IPS-NIHi7 (cell line): ENCODE measurements at regions not wholly inside any gene's neighbourhood (a gene's known extent, or its start where the extent isn't known, plus 50 kb on each side); places are given as distances from the start of the nearest gene placed in this dataset.

Experiments used
- DNase-seq: peaks from one replicate; pipeline ENCODE4 v3.0.0; 2012; ENCODE audit warnings: mixed read lengths; ENCODE audit errors: extremely low spot score

DNA sequence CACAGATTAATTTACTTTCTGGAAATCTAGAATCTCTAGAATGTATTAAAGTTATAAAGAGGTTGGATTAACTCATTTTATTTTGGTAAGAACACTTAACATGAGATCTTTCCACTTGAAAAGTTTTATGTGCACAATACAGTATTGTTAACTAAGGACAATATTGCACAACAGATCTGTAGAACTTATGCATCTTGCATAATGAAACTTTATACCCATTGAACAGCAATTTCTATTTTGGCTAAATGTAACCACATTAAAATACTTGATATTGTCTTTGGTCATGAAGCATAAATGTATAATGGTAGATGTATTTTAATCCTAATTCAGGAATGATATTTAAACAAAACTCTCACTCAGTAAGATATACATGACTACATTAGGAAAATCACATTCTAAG lies 203.8 kb downstream of the SNX19 start:
- no peak for DNase-seq

DNA sequence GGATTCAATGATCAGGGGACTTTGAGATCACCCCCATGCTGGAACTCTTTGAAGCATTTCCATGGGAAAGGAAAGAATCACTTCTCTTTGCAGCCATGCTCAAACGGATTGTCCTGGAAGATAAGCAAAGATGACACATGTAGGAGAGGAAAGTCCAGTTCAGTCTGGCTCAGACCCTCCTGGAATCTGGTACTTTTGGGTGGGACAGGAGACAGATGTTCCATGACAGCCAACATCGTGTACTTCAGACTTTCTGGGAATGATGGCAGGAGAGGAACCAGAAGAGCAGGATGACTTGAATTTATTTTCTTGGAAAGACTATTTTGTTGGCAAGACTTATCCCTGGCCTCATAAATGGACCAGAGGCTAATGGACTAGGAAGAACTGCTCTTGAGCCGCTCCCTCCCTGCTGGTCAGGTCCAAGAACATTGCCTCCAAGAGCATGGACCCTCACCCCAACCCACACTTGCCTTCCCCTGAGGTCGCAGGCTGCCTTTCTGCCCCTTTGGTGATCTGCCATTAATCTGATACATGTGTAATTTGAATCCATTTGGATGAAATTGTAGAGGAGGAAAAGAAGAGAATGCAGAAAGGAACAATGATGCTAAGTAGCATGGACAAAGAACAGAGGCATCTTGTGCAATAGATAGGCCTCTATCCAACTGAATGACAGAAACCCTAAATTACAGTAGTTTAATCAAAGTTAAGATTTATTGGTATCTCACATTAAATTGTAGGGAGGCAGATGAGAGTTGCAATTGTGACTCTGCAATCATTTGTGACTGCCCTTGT lies 201.0 kb downstream of the SNX19 start:
- no peak for DNase-seq

DNA sequence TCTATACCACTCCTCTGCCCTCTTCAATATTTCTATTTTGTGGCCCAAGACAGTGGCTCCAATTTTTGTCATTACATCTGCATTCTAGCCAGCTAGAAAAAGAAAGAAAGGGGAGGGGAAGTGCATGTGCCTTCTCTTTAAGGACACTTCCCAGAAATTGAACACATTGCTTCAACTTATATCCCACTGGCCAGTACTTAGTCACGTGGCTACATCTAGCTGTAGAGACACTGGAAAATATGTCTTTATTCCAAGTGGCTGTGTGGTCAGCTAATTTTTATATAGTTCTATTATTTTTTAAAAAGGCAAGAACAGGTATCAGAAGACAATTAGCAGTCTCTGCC lies 200.4 kb downstream of the SNX19 start:
- DNase-seq = no peak

DNA sequence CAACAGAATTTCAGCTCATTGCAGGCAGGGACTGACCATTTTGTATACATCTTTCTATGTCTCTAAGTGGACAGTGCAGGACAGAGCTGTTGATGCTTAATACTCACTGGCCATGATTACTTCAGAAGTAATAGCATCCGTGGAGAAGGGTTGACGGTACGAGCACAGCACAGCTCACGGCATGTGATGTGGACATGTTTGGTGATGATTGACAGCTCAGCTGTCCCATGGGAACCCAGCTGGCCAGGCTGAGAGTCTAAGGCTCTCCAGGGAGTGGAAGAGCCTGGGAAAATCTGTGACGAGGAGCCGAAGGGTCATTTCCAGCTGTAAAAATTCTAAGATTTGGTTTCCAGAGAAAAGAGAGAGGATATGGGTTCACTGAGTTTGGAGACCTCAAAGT lies 198.2 kb downstream of the SNX19 start:
- DNase-seq = no peak

DNA sequence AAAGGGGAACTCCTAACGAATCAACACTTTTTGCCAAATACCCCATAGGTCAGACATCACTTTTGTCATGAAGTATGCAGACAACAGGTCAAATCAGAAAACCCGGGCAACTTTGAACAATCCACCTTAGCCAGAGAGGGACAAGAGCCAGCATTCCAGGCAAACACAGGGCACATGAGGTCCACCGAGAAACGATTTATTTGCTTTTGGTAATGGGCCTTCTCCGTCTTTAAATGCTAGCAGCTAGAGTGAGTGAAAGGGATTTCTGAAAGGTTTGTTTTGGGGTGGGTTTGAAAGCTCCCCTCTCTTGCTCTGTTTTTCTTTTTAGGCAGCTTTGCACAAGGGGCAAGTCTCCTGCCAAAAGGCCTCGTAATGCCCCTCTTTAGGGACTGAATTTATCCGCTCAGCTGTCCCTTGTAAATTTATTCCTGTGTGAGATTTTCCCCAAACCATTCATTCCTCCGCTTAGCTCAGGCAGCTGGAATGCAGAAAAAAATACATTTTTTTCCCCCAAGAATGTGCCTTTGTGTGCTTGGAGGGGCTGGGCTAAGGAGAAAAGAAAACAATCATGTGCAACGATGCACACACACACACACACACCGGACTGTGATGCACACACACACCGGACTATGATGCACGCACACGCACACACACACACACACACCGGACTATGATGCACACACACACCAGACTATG lies 196.9 kb downstream of the SNX19 start:
- DNase-seq = no peak

DNA sequence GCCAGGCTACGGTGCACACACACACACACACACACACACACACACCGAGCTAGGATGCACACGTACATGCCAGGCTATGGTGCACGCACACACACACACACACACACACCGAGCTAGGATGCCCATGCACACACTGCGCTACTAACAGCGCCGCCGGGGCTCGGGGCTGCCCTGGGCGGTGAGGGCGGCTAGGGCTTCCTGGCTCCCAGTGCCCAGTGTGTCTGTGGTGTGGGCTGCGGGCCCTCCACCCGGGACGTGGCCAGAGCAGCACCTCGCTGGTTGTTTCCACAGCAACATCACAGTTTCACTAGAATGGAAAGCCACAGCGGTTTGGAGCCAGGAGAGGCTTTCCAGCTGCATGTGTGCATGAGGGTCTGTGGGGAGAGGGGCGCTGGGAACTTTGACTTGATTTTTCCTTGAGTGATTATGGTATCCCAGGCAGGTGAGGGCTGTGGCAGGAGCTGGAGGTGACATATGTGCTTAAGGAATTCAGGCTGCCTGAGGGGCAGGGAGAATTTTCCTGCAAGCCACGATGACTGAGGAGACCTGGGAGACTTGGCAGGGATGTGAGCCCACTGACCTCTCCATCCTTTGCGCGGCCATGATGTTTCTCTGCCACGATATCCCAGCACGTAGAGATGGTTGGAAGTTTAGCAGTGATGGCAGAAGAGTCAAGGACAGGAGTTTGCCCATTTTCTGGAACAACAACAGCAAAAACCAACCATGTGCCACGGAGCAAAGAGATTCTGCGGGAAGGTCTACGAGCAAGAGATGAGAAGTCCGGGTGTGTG lies 195.9 kb downstream of the SNX19 start:
- no peak for DNase-seq

DNA sequence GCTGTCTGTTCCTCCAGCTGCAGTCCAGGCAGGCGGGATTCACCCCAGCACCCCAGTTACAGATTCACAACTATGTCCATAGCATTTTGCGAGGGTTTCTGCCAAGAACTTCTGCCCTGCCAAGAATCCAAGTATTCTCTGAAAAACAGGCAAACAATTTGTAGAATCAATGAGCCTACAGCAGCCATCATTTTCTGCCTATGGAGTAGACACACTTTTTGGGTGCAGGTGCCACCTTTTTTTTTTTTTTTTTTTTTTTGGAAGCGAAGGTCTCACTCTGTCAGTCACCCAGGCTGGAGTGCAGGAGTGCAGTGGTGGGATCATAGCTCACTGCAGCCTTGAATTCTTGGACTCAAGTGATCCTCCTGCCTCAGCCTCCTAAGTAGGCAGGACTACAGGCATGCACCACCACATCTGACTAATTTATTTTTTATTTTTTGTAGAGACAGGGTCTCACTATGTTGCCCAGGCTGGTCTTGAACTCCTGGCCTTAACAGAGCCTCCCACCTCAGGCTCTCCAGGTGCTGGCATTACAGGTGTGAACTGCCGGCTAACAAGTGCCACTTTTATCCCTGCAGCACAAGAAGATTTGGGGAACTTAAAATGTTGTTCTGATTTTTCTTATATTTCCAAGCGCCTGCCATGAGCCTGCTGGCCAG lies 195.1 kb downstream of the SNX19 start:
- DNase-seq = no peak

DNA sequence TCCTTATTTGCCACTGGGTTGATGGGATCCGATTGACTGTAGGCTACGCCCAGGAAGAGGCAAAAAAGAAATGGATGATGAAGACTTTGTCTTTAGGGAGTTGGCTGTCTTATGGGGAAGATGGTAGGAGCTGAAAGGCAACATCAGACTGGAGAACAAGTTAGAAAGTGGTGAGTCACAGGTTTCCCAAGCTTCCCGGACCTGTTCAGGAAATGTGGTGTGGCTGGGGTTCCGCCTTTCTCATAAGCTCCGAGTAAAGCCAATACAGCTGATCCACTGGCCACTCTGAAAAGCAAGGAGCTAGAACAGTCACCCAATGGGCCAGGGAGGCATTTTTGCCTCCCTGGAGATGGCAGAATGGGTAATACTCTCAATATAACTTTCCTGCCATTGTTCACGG lies 194.5 kb downstream of the SNX19 start:
- no peak for DNase-seq

DNA sequence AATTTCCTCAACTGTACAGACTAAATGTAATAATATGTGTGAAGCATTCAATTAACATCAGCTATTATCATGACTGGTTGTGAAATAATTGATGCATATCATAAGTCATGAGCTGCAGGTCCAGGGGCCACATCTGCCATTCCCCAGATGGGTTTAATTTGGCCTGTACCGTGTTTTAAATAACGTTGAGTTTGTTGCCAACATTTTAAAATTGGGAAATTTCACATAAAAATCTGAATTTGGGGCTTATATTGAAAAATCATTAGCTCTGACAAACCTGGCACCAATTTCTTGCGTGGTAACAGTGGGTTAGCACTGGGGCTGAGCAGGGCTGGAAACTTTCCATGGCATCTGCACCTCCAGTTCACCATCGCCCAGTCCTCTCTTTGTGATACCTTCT lies 193.9 kb downstream of the SNX19 start:
- DNase-seq = no peak

DNA sequence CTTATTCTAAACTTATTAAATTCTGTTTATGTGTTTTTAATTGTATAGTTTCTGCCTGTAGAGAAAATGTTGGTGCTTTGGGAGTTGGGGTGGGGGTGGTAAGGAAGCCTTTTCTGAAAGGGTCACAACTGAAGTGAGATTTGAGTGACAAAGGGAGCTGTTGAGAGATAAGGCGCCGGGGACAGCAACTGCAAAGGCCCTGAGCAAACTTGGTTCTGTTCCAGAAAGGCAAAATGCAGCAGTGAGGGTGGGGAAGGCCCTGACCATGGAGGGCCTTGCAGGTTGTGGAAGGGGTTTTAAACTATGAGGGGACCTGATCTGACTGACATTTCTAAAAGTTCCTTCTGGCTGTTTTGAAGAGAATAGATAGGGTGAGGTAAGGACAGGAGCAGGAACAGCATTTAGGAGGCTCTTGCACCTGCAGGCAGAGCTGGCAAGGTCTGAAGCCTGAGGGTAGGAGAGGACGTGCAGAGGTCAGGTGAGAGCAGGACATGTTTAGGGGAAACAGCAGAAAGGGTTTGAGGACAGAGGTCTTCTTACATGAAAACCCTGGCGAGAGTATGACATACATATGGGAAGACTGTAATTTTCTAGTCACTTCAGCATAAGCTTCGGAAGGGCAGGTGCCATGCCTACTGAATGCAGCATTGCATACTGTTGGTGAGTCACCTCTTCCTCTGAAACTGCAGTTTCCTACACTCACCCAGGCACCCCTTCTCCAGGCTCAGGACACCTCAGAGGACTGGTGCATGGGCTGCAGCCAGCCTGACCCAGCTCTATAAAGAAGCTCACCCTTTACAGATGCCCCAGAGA lies 190.7 kb downstream of the SNX19 start:
- DNase-seq = no peak

DNA sequence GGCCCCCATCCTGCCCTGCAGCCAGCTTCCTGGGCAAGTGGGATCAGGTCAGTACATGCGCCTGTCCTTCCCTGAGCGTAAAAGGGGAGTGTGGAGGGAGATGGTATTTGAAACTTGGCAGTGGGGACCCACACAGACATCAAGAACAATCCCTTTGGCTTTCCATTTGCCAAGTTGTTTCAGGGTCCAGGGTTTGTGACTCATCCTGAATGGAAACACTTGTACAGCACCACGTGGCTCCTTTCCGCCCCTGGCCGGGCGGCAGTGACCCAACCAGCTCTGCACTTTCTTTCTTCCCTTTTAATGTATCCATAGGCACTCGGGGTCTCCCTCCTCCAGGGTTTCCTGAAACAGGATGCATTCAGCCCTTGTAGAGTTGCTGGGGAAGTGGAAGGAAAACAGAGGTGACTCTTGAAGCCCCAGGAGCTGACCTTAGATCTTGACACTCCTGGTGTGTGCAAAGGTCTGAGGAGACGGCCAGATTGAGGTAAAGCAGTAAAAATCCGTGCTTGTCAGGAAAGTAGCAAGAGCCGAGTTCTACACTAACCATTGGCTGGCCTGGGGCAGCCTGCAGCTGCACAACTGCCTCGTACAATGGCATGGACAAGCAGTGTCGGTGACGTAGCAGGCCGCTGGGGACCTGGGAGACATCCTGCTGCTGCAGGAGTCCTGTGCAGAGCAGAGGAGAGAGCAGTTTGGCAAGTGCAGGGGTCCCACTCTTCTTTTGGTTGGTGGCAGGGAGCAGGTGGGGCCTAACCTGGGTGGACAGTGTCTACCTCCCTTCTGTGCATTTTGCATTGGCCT lies 189.8 kb downstream of the SNX19 start:
- DNase-seq = no peak

DNA sequence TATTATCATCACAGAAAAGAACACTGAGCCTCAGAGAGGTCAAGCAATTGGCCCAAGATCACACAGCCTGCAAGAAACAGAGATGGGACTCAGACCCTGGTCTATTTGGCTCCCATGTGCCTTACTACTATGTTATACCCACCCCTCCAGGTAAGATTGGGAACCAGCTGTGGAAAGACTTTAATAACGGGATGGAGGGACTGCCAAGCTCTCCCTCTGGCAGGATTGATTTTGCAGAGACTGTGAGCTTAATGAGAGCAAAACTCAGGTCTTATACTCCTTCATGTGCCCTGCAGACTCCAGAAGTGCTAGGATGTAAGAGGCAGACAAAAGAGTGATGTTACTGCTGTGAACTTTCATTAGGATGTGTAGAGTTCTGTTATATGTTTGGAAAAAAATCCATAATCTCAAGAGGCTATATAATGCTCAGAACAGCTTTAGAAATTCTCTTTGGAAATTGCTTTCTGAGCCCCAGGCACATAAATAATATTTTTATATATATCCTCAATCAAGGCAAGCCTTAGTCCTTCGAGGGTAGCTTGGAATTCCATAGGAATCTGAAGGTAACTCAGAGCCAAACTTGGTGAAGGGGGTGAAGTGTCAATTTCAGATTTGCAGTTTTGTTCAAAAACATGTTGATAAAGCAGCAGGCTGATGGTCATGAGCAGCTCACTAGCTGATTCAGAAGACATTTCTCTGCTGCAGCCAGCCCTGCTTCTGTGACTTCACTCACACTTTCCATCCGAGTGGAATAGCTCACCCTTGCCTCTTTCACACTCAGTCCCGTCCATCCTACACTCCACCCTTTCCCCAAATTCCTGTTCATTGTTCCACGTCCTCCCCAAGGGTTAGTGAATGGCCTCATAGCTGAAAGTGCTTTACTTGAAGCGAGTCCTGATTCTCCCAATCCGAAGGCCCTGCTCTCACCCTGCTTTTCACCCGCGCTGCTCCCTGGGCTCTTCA lies 188.8 kb downstream of the SNX19 start:
- DNase-seq = no peak

DNA sequence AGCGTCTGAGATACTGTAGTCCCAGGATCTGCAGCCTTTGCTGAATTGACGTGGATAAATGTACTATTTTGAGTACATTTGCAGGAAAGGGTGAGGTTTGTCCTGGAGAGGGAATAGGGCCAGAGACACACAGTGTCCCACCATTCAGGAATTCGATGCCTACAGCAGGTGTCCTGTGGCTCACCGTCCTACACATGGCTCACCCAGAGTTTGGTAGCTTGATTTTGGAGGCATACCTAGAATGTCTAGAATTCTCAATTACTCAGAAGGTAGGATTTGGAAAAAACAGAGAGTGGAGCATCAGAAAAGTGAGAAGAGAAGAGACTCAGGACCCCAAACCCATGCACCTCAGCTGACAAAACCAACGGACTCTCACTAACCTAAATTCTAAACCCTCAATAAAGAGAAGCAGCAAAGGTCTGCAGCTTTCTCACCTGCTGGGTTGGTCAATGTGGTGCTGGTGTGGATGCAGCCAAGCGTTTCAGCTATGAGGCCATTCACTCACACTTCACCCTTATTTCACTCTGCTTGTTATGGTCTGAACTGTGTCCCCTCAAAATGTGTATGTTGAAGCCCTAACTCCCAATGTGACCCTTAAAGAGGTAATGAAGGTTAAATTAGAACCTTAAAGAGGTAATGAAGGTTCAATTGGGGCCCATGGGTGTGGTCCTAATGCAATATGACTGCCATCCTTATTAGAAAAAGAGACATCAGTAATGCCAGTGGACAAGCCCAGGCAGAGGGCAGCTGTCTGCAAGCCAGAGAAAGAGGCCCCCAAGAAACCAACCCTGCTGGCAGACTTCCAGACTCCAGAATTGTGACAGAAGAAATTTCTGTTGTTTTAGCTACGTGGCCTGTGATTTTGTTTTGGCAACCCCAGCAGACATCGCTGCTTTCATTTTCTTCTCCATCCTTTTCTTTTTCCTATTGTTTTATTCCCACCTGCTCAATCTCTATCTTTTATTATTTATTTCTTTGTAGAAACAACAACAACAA lies 187.8 kb downstream of the SNX19 start:
- DNase-seq = no peak

DNA sequence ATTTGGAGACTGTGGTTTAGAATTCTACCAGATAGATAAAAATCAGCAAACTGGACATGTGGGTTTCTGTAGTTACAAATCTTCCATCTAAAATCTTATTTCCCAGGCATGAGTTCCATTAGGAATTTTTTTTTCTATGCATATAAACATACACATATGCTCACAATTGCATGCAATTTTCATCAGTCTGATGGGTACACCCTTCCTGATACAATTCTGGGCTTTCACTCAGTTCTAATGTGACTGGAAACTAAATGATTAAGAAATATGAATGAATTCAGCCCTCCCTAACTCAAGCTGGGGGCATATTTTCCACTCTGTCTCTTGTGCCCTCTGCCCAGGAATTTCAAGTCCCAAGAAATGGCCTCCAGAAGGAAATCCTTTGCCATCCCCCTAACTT lies 187.1 kb downstream of the SNX19 start:
- no peak for DNase-seq

DNA sequence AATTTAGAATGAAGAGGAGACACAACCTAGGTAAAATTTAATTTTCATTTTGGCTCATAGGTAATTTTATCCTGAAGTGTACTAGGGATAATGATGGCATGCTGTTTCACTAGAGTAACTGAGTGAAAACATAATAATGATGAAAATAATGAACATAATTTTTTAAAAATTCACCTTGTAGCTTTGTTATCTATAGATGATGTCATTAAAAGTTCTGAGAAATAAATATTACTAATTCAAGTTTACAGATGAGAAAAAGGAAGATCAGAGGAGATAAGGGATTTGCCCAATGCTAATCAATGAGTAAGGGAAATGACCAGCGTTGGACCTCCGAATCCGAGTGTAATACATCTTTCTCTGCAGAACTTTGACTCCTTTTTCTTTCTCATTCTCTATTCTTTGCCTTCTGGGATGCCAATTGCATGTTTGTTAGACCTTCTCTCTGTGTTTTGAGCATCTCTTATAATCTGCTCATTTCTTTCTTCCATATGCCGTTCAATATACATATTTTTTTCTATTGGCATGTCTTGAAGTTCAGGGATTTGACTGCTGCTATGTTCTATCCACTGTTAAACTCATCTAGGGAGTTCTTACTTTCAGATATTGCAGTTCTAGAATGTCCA lies 186.5 kb downstream of the SNX19 start:
- DNase-seq = no peak

DNA sequence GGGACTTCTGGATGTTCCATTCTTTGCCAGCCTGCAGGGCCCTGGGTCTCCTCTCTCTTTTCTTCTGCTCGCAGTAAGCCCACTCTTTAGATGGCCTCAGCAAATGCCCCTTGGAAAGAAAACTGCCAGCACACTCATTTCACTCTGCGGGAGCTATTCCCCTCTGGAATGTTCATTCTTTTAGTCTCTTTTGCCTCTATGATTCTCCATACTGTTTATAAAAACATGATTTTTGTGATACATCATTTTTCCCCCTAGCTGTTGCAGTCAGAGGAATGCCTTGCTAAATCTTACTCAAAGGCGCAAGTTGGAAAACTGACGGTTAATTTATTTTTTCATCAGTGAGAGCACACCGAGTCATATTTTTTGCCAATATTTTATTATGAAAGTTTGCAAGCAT lies 184.9 kb downstream of the SNX19 start:
- no peak for DNase-seq

DNA sequence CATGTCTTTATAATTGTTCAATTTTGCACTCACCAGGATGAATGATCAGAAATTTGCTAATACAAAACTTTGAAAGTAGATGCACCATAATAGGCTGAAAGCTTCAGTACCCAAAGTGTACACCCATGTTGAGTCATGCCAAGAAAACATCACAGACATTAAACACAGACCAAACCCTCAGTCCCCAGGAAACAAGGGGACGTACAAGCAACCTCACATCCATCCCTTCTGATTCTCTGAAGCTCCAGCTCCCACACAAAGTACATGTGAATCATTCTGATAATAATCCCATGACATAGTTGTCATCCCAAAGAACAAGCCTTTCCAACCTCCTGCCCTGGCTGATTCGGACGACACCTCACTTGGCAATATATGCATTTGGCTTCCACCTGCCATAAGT lies 183.8 kb downstream of the SNX19 start:
- no peak for DNase-seq
